ENCODE measurements at regions not wholly inside any gene's neighbourhood (a gene's known extent, or its start where the extent isn't known, plus 50 kb on each side); places are given as distances from the start of the nearest gene placed in this dataset.

DNA sequence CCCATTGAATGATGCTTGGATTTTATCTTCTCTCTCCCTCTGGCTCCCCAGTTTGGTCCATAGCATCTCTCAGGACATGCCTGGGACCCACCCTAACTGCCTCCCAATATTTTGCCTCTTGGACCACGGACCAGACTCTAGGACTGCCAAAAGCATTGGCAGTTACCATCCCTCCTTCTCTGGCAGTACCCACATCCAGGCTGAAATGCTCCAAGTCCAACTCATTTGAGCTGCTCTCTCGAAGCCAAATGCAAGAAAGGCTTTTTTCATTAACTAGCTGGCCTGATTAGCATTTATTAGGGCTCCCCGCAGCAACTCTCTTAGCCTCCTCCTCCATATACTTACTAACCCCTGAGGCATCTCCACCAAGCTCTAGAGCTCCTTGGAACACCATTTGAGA is 140.0 kb upstream of the GRIK3 start:
- H3K9me3 ChIP-seq = no peaks in the 10 kb centered on the region
- H3K27ac ChIP-seq = no peak overlapping the region
- no peaks in the 10 kb centered on the region for H3K4me1 ChIP-seq
- DNase-seq (no peak), ATAC-seq (no peak)
- H3K36me3 ChIP-seq (ENCODE audit: insufficient read depth in 1 of 2, low read depth in 1 of 2) = no peaks in the 10 kb centered on the region
- peaks cover 0 to 4% (median 3%) of the 10 kb centered on the region in 3 donors for H3K27me3 ChIP-seq (ENCODE audit: insufficient read depth in 3 of 3, low read length in 2 of 3)
- intact Hi-C loops (cut with DNase I) = no loop called here
- H3K4me3 ChIP-seq = no peak overlapping the region
- WGBS, 3 donors = 47 to 57% (median 50%) methylated on average over 3 of the region's 3 CpGs
- TF ChIP-seq, protein P1, sequence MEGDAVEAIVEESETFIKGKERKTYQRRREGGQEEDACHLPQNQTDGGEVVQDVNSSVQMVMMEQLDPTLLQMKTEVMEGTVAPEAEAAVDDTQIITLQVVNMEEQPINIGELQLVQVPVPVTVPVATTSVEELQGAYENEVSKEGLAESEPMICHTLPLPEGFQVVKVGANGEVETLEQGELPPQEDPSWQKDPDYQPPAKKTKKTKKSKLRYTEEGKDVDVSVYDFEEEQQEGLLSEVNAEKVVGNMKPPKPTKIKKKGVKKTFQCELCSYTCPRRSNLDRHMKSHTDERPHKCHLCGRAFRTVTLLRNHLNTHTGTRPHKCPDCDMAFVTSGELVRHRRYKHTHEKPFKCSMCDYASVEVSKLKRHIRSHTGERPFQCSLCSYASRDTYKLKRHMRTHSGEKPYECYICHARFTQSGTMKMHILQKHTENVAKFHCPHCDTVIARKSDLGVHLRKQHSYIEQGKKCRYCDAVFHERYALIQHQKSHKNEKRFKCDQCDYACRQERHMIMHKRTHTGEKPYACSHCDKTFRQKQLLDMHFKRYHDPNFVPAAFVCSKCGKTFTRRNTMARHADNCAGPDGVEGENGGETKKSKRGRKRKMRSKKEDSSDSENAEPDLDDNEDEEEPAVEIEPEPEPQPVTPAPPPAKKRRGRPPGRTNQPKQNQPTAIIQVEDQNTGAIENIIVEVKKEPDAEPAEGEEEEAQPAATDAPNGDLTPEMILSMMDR (IDR thresholded peaks at IDR 0.05) = no peak

DNA sequence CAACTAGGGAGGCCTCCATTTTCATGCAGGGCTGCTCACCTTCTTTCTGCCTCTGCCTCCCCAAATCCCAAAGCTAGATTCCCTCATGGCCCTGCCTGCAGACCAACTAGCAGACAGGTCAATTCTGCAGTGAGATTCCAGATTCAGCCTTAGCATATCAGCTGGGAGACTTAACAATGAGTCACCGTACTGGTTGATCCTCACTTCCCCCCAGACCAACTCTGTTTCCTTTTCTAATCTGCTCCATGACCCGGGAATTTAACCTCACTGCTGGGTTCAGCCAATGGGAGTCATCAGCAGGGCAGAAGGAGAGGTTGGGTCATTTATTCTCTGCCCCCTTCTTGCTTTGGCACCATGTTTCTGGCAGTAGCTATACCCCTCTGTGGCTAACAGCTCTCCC is 140.6 kb upstream of the GRIK3 start:
- peaks cover 0 to 4% (median 3%) of the 10 kb centered on the region in 3 donors for H3K27me3 ChIP-seq (ENCODE audit: insufficient read depth in 3 of 3, low read length in 2 of 3)
- H3K9me3 ChIP-seq = no peaks in the 10 kb centered on the region
- intact Hi-C loops (cut with DNase I) = no loop called here
- TF ChIP-seq, protein P1 (IDR thresholded peaks at IDR 0.05) = no peak
- DNase-seq (no peak), ATAC-seq (no peak)
- no peaks in the 10 kb centered on the region for H3K4me1 ChIP-seq
- no peak overlapping the region for H3K27ac ChIP-seq
- H3K36me3 ChIP-seq (ENCODE audit: insufficient read depth in 1 of 2, low read depth in 1 of 2) = no peaks in the 10 kb centered on the region
- WGBS, 3 donors = 35 to 40% (median 36%) methylated on average over 2 of the region's 2 CpGs
- H3K4me3 ChIP-seq = no peak overlapping the region

DNA sequence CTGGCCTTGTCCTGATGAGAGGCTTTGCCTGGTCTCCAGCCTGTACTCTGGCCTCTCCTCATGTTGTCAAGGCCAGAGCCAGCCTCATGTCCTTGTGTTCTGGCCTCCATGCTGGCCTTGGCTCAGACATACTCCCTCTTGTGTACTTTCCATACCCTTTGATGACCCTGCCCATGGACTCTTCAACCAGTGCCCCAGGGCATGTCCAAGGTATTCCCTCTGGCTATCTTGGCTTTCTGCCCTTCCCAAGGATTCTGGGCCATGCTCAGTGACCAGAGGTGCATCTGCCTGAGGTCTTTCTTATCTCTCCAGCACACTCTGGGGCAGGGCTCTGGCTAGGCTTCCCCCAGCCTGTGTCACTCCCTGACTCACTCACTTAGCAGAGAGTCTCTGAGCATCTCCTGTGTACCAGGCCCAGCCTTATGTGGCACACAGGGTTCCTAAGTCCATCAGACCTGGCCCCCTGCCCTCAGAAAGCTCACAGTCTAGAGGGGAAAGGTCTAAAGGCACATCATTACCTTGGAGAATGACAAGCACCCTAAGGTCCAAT is 141.4 kb upstream of the GRIK3 start:
- Histone ChIP-seq H3K36me3 (ENCODE audit: insufficient read depth in 1 of 2, low read depth in 1 of 2) (no peaks in the 10 kb centered on the region), H3K4me3 (no peak overlapping the region), H3K9me3 (no peaks in the 10 kb centered on the region), H3K27me3 (ENCODE audit: insufficient read depth in 3 of 3, low read length in 2 of 3) (peaks cover 0 to 4% (median 0%) of the 10 kb centered on the region in 3 donors), H3K4me1 (no peaks in the 10 kb centered on the region), H3K27ac (no peak overlapping the region)
- no peak for ATAC-seq
- DNase-seq = no peak
- TF ChIP-seq, protein P1 (IDR thresholded peaks at IDR 0.05) = no peak
- intact Hi-C loops (cut with DNase I) = no loop called here

DNA sequence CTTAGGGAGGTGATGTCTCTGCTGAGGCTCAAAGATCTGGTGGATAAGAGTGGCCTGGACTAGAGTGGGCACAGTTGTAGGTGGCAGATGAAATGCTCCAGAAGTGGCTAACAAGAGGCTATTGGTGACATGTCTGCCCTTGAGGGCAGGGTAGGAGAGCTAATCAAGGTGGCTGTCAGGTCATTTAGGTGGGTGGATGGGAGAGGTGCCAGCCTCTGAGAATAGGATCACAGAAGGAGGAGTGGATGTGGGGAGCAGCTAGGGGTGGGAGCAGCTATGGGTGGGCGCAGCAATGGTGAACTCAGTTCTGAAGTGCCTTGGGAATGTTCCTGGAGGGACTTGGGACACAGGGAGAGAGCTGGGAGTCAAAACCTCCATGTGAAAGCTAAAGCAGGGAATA is 142.0 kb upstream of the GRIK3 start:
- no peak overlapping the region for H3K27ac ChIP-seq
- H3K4me3 ChIP-seq = no peak overlapping the region
- intact Hi-C loops (cut with DNase I) = no loop called here
- no peaks in the 10 kb centered on the region for H3K36me3 ChIP-seq (ENCODE audit: insufficient read depth in 1 of 2, low read depth in 1 of 2)
- TF ChIP-seq, protein P1 (IDR thresholded peaks at IDR 0.05) = no peak
- no peaks in the 10 kb centered on the region for H3K9me3 ChIP-seq
- H3K4me1 ChIP-seq = no peaks in the 10 kb centered on the region
- H3K27me3 ChIP-seq (ENCODE audit: insufficient read depth in 3 of 3, low read length in 2 of 3) = peaks cover 0 to 2% (median 2%) of the 10 kb centered on the region in 3 donors
- ATAC-seq (no peak), DNase-seq (no peak)
- WGBS, 3 donors = 71 to 93% (median 89%) methylated on average over 1 of the region's 1 CpG

DNA sequence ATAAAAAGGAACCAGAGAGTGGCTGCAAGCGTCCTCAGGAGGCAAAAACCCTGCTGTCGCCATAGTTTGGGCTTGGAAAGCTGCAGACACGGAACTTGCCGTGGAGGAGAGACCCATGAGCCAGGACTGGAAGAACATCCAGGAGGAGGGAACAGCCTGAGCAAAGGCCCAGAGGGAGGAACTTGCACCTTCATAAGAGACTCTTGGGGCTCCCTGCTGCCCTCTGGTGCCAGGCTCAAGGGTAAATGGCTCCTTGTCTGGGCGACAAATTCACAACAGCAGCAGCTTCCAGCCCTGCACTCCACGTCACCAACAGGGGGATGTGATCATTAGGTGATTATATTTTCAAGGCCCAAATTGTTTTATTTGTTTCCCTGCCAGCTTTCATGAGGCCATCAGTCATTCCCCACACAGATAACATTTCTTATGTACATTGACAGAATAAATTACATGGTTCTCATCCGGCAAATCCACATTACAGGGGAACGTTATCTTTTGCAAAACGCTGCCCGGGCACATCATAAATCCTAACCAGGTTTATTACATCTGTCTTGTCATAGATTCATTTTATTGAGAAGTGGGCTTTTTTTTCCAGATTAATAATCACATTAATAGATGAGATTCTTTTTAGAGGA is 143.0 kb upstream of the GRIK3 start:
- H3K4me3 ChIP-seq = no peak overlapping the region
- WGBS, 3 donors = 45 to 57% (median 54%) methylated on average over 10 of the region's 10 CpGs
- H3K4me1 ChIP-seq = no peaks in the 10 kb centered on the region
- H3K27me3 ChIP-seq (ENCODE audit: insufficient read depth in 3 of 3, low read length in 2 of 3) = peaks cover 0 to 6% (median 2%) of the 10 kb centered on the region in 3 donors
- no peak overlapping the region for H3K27ac ChIP-seq
- DNase-seq (peak in 1 of 2 donors; percentile 57), ATAC-seq (peak in 3 of 4 donors; percentile 61 to 73 (median 68))
- H3K9me3 ChIP-seq = no peaks in the 10 kb centered on the region
- no peaks in the 10 kb centered on the region for H3K36me3 ChIP-seq (ENCODE audit: insufficient read depth in 1 of 2, low read depth in 1 of 2)
- TF ChIP-seq, protein P1 (IDR thresholded peaks at IDR 0.05) = peak; percentile 11
- intact Hi-C loops (cut with DNase I) = no loop called here

Data from psoas muscle (tissue), 7 donors.